ENCODE measurements at regions not wholly inside any gene's neighbourhood (a gene's known extent, or its start where the extent isn't known, plus 50 kb on each side); places are given as distances from the start of the nearest gene placed in this dataset.

GRCh38 chr5:173554989-173555705 lies 61.3 kb downstream of the BOD1 start:
- TF ChIP-seq CTCF (IDR thresholded peaks at IDR 0.05; ENCODE audit: low read length), result no peak
- no peak for TF ChIP-seq EZH2 (IDR thresholded peaks at IDR 0.05; ENCODE audit: borderline replicate concordance, low read length)

All from OCI-LY1 (cell line).